Caco-2 (cell line): ENCODE measurements at regions not wholly inside any gene's neighbourhood (a gene's known extent, or its start where the extent isn't known, plus 50 kb on each side); places are given as distances from the start of the nearest gene placed in this dataset.

Experiments used
- BruUV-seq: library from RNA; stranded (reverse); fragments of 400-500 nt; replicated peaks from 2 replicates; lab custom pipeline; 2021; lab: Mats Ljungman, UMichigan
- CTCF ChIA-PET: fragments of 300-600 bp; sonication (Branson Sonifier 250); formaldehyde crosslinking; loops from one replicate; lab custom pipeline; 2022; ENCODE audit warnings: antibody characterized with exemption; lab: Charles Lee
- POLR2A ChIA-PET: fragments of 300-600 bp; sonication (Branson Sonifier 250); formaldehyde crosslinking; loops from one replicate; lab custom pipeline; 2022; ENCODE audit warnings: antibody characterized with exemption; lab: Charles Lee
- DNase-seq, 2 experiments: peaks; one replicate each; pipeline versions ENCODE4 v3.0.0 to v3.0.0-alpha.2; 2020 to 2022
- H3K27me3 ChIP-seq: replicated peaks from 2 replicates; pipeline ENCODE4 v1.6.0; 2011; ENCODE audit warnings: low read length; ENCODE audit not compliant: control insufficient read depth, insufficient read depth
- H3K36me3 ChIP-seq: 2 replicates; pipeline ENCODE4 v1.5.1; 2011; ENCODE audit warnings: low read length; ENCODE audit not compliant: control insufficient read depth, insufficient read depth
- H3K4me1 ChIP-seq: fragments of 250-450 bp; sonication (Bioruptor Pico); 2 replicates; pipeline ENCODE4 v1.5.1; 2020; ENCODE audit warnings: mild to moderate bottlenecking
- H3K4me3 ChIP-seq: 2 replicates; pipeline ENCODE4 v1.5.1; 2011; ENCODE audit warnings: low read depth, mild to moderate bottlenecking, control low read depth, low read length
- H3K9me3 ChIP-seq: fragments of 250-450 bp; sonication (Bioruptor Pico); 2 replicates; pipeline ENCODE4 v1.5.1; 2020; ENCODE audit warnings: mild to moderate bottlenecking, moderate library complexity
- H3K27ac Mint-ChIP-seq: one replicate; pipeline ENCODE4 v1.8.0; 2022; ENCODE audit warnings: mixed read lengths; ENCODE audit not compliant: unreplicated experiment
- H3K27me3 Mint-ChIP-seq: one replicate; pipeline ENCODE4 v1.8.0; 2022; ENCODE audit warnings: mixed read lengths; ENCODE audit not compliant: insufficient read depth, unreplicated experiment
- H3K36me3 Mint-ChIP-seq: one replicate; pipeline ENCODE4 v1.8.0; 2022; ENCODE audit warnings: mild to moderate bottlenecking, mixed read lengths; ENCODE audit not compliant: insufficient read depth, unreplicated experiment
- H3K4me1 Mint-ChIP-seq: one replicate; pipeline ENCODE4 v1.8.0; 2022; ENCODE audit warnings: low read depth, mixed read lengths; ENCODE audit not compliant: unreplicated experiment
- H3K4me3 Mint-ChIP-seq: one replicate; pipeline ENCODE4 v1.8.0; 2022; ENCODE audit warnings: mild to moderate bottlenecking, moderate library complexity, mixed read lengths; ENCODE audit not compliant: unreplicated experiment
- H3K9me3 Mint-ChIP-seq: one replicate; pipeline ENCODE4 v1.8.0; 2022; ENCODE audit warnings: mixed read lengths; ENCODE audit not compliant: unreplicated experiment
- CTCF ChIP-seq, 2 experiments: fragments of 200-600 bp in 1 of 2; IDR thresholded peaks; 1 replicate in 1 of 2; 2 replicates in 1 of 2; pipeline versions ENCODE4 v1.5.1 to v1.8.0; 2011 to 2022; ENCODE audit warnings: antibody characterized with exemption in 1 of 2, control low read depth in 1 of 2, inconsistent platforms in 1 of 2, low read depth in 1 of 2, low read length in 1 of 2, mild to moderate bottlenecking in 1 of 2, moderate library complexity in 1 of 2; ENCODE audit not compliant: insufficient read depth in 1 of 2, severe bottlenecking in 1 of 2, unreplicated experiment in 1 of 2
- intact Hi-C: fragments of 100-400 bp; cut with micrococcal nuclease; formaldehyde crosslinking; loops from one replicate; pipeline ENCODE4 v1.10.0; 2022; ENCODE audit not compliant: unreplicated experiment

- H3K4me3 Mint-ChIP-seq, result no peak overlapping the region
- H3K4me3 ChIP-seq, result no peak overlapping the region
- H3K4me1 ChIP-seq, result no peaks in the 10 kb centered on the region
- intact Hi-C loops, result no loop called here
- H3K36me3 ChIP-seq, result no peaks in the 10 kb centered on the region
- H3K27me3 Mint-ChIP-seq, result peaks cover 22% of the 10 kb centered on the region
- H3K36me3 Mint-ChIP-seq, result no peaks in the 10 kb centered on the region
- BruUV-seq, result no TSS peak
- POLR2A ChIA-PET, result no interaction called here
- no peak overlapping the region for H3K27ac Mint-ChIP-seq
- no peaks in the 10 kb centered on the region for H3K9me3 ChIP-seq
- H3K27me3 ChIP-seq, result no peaks in the 10 kb centered on the region
- no peak for TF ChIP-seq CTCF (IDR thresholded peaks at IDR 0.05; ENCODE audit: insufficient read depth in 1 of 2, low read depth in 1 of 2, low read length in 1 of 2, severe bottlenecking in 1 of 2, unreplicated experiment in 1 of 2)
- no peaks in the 10 kb centered on the region for H3K4me1 Mint-ChIP-seq
- CTCF ChIA-PET, result no interaction called here
- H3K9me3 Mint-ChIP-seq, result no peaks in the 10 kb centered on the region
- DNase-seq, result no peak
Observed at GRCh38 chr2:18066894-18067293, 188.4 kb downstream of the KCNS3 start.

- no TSS peak for BruUV-seq
- Mint-ChIP-seq H3K4me1 (no peaks in the 10 kb centered on the region), H3K9me3 (no peaks in the 10 kb centered on the region), H3K4me3 (no peak overlapping the region), H3K27ac (no peak overlapping the region), H3K27me3 (peaks cover 24% of the 10 kb centered on the region), H3K36me3 (no peaks in the 10 kb centered on the region)
- ChIA-PET CTCF (no interaction called here), POLR2A (interaction anchor here (0.6 kb wide), 1 partner anchor 112 kb away, joined by 3 read pairs; no protein-coding TSS in a partner anchor)
- no peaks in the 10 kb centered on the region for H3K27me3 ChIP-seq
- intact Hi-C loops, result no loop called here
- no peak for TF ChIP-seq CTCF (IDR thresholded peaks at IDR 0.05; ENCODE audit: insufficient read depth in 1 of 2, low read depth in 1 of 2, low read length in 1 of 2, severe bottlenecking in 1 of 2, unreplicated experiment in 1 of 2)
- no peaks in the 10 kb centered on the region for H3K36me3 ChIP-seq
- DNase-seq, result no peak
- H3K4me1 ChIP-seq, result no peaks in the 10 kb centered on the region
- no peaks in the 10 kb centered on the region for H3K9me3 ChIP-seq
- H3K4me3 ChIP-seq, result no peak overlapping the region
Observed at GRCh38 chr2:18066066-18066465, 187.6 kb downstream of the KCNS3 start.

- Mint-ChIP-seq H3K9me3 (no peaks in the 10 kb centered on the region), H3K36me3 (no peaks in the 10 kb centered on the region), H3K4me1 (no peaks in the 10 kb centered on the region), H3K27ac (no peak overlapping the region), H3K4me3 (no peak overlapping the region), H3K27me3 (peaks cover 22% of the 10 kb centered on the region)
- CTCF ChIA-PET, result no interaction called here
- no TSS peak for BruUV-seq
- no peak for DNase-seq
- no peaks in the 10 kb centered on the region for H3K4me1 ChIP-seq
- POLR2A ChIA-PET, result no interaction called here
- no peak overlapping the region for H3K4me3 ChIP-seq
- intact Hi-C loops, result no loop called here
- no peak for TF ChIP-seq CTCF (IDR thresholded peaks at IDR 0.05; ENCODE audit: insufficient read depth in 1 of 2, low read depth in 1 of 2, low read length in 1 of 2, severe bottlenecking in 1 of 2, unreplicated experiment in 1 of 2)
- no peaks in the 10 kb centered on the region for H3K9me3 ChIP-seq
- H3K36me3 ChIP-seq, result no peaks in the 10 kb centered on the region
- no peaks in the 10 kb centered on the region for H3K27me3 ChIP-seq
Observed at GRCh38 chr2:18065249-18065648, 186.8 kb downstream of the KCNS3 start.
